T47D (cell line): ENCODE measurements at regions not wholly inside any gene's neighbourhood (a gene's known extent, or its start where the extent isn't known, plus 50 kb on each side); places are given as distances from the start of the nearest gene placed in this dataset.
"Not testable (repeated sequence)": the region's sequence is repeated elsewhere in the genome, so short reads cannot be mapped to it uniquely, and the experiment has no call there.

ENCODE experiments used
- DNase-seq, 2 experiments: peaks; one replicate each; pipeline versions ENCODE4 v3.0.0 to v3.0.0-alpha.2; 2011 to 2012; ENCODE audit warnings: low read depth in 1 of 2, low spot score in 1 of 2
- JUND ChIP-seq: IDR thresholded peaks from 2 replicates; pipeline ENCODE4 v1.6.1; 2012; ENCODE audit warnings: low read depth
- in situ Hi-C: cut with HindIII; loops from 2 replicates; pipeline ENCODE4 v1.10.0; 2016; ENCODE audit warnings: low sequenced_read_pairs, low pct_unique_long_range_greater_than_20kb

- in situ Hi-C loops, result no loop called here
- no peak for TF ChIP-seq JUND
Observed at GRCh38 chr9:13929013-13929412, 384.9 kb downstream of the NFIB start.

GRCh38 chr9:13923381-13923780 lies 390.6 kb downstream of the NFIB start:
- in situ Hi-C loops, result no loop called here
- DNase-seq, result no peak
- no peak for TF ChIP-seq JUND

More at GRCh38 chr9:13929013-13929412, 384.9 kb downstream of the NFIB start:
- no peak for DNase-seq

DNA sequence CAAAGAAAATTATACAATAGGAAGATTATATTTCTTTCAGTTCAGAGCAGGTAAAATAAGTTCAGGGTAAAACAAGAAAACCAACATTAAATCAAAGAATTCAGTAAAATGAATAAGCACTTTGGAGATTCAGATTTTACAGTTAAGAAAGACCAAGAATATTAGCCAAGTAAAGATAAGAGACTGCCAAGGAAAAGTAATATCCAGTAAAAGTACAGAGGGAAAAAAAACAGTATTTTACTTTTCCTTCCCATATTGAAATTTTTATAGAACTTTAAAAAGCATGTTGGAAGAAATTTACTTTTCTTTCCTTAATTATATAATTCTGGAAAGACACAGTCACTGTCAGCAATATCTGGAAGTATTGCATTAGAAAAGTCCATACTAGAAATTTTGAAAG lies 393.4 kb downstream of the NFIB start:
- in situ Hi-C loops, result no loop called here
- TF ChIP-seq JUND, result no peak
- DNase-seq, result no peak

- DNase-seq, result no peak
- TF ChIP-seq JUND, result no peak
- in situ Hi-C loops, result no loop called here
Observed at GRCh38 chr9:13919401-13919800, 394.5 kb downstream of the NFIB start.

DNA sequence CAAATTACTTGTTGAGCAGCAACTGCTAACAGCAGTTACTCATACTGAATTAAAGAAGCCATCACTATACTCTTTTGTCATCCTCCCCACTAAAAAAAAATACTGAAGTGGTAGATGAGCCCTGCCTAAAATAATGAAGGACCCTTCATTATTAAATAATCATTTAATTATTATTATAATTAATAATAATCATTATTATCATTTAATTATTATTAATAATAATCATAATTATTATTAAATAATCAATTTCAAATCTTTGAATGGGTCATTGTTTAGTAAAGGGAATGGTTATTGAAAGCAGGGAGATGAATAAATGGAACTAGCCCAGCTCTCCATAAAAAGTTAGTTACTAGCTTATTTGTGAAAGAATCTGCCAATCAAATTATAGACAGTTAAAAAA lies 396.4 kb downstream of the NFIB start:
- in situ Hi-C loops, result no loop called here
- no peak for TF ChIP-seq JUND
- DNase-seq, result no peak

- TF ChIP-seq JUND, result no peak
- in situ Hi-C loops, result no loop called here
- no peak for DNase-seq
Observed at GRCh38 chr9:13915591-13916301, 398.2 kb downstream of the NFIB start.

DNA sequence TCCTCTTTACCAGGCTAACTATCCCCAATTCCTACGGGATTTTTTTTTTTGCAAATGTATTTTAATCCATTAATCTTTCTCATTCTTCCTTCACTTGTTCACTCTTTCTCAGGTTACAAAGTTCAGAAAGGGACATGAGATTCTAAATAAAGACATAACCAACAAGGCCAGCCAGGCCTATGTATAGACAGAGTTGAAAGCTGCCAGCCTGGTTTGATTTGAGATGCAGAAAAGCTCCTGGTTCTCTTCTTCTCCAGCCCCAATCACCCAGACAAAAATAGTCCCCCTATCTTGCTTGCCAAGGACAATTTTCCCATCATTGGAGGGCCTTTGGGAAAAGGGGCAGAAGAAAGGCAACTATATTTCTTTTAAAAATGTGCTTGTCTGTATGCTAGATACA lies 398.8 kb downstream of the NFIB start:
- in situ Hi-C loops, result no loop called here
- DNase-seq, result no peak
- no peak for TF ChIP-seq JUND

- no peak for TF ChIP-seq JUND
- no peak for DNase-seq
- in situ Hi-C loops, result no loop called here
Observed at GRCh38 chr9:13911473-13911872, 402.5 kb downstream of the NFIB start.

DNA sequence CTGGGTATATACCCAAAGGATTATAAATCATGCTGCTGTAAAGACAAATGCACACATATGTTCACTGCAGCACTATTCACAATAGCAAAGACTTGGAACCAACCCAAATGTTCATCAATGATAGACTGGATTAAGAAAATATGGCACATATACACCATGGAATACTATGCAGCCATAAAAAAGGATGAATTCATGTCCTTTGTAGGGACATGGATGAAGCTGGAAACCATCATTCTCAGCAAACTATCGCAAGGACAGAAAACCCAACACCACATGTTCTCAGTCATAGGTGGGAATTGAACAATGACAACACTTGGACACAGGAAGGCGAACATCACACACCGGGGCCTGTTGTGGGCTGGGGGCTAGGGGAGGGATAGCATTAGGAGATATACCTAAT lies 406.1 kb downstream of the NFIB start:
- DNase-seq, in situ Hi-C loops: not testable (repeated sequence)

- no peak for TF ChIP-seq JUND
- in situ Hi-C loops, result no loop called here
- no peak for DNase-seq
Observed at GRCh38 chr9:13904746-13905145, 409.2 kb downstream of the NFIB start.

DNA sequence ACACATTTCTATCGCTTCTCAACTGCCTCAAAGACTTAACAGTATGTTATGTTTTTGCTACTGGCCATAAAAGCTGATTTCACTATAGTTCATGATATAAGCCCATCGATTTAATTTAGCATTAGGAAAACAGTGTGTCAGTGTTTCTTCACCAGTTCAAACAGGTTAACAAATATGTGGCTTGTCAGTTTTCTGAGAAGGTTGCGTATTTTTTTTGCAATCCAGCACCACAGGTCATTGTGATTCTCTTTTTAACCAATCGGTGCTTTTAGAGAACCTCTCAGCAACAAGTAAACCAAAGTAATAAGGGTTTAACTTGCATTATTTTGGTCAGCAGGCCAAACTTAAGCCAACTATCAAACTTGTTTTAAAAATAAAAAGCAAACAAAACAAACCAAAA lies 409.6 kb downstream of the NFIB start:
- in situ Hi-C loops, result no loop called here
- no peak for TF ChIP-seq JUND
- DNase-seq, result no peak

DNA sequence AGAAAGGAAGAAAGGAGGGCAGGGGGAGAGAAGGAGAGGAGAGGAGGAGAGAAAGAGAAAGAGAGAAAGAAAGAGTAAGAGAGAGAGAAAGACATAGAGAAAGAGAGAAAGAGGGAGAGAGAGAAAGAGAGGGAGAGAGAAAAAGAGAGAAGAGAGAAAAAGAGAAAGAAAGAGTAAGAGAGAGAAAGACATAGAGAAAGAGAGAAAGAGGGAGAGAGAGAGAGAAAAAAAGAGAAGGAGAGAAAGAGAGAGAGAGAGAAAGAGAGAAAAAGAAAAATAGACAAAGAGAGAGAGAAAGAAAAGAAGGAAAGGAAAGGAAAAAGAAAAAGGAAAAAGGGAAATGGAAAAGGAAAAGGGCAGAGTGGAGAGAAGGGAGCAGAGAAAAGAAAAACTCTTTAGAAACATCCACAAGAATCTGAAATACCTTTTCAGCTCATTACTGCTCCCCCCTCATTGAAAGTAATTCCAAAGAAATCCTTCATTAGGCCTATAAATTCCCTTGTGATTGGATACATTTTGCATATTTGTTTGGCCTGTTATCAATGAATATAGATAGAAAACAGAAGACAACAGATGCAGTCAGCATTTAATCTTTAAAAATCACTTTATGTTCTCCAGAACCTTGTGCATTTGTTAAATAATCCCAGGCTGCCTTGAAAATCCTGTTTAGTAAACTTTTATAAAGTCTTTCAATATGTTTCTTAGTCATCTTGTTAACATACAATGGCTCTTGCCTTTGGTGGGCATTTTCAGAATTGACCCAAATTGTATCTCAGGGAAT lies 411.5 kb downstream of the NFIB start:
- no peak for TF ChIP-seq JUND
- in situ Hi-C loops, result no loop called here

DNA sequence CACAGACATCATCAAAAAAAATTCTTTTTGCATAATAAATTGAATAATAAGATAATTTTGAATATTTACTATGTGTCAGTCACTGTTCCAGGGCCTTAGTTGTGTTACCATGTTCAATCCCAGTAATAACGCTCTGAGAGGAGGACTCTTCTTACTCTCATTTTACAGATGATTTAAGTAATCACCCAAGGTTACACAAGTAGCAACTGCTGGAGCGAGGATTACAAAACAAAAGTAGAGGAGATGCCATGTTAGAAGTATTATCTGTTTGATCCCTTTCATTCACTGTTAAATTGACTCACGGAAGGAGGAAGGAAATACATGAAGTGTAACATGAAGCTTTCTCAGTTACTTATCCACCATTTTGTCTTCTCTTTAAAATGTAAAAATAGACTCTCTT lies 412.8 kb downstream of the NFIB start:
- in situ Hi-C loops, result no loop called here
- TF ChIP-seq JUND, result no peak
- no peak for DNase-seq

More for the DNA sequence above, 411.5 kb downstream of the NFIB start:
- no peak for DNase-seq
